Suprapubic skin (tissue), 4 donors: ENCODE measurements at regions not wholly inside any gene's neighbourhood (a gene's known extent, or its start where the extent isn't known, plus 50 kb on each side); places are given as distances from the start of the nearest gene placed in this dataset.

Experiments
- DNase-seq, 2 donors: peaks; one replicate each; pipeline ENCODE4 v3.0.0-alpha.2; 2019; ENCODE audit warnings: low spot score in 2 of 2
- H3K27ac ChIP-seq: fragments of 200-600 bp; sonication (generic); one replicate; pipeline ENCODE4 v1.5.1; 2019
- H3K27me3 ChIP-seq: fragments of 200-600 bp; sonication (generic); one replicate; pipeline ENCODE4 v1.5.1; 2019
- H3K36me3 ChIP-seq: fragments of 200-600 bp; sonication (generic); one replicate; pipeline ENCODE4 v1.5.1; 2019
- H3K4me1 ChIP-seq: fragments of 200-600 bp; sonication (generic); one replicate; pipeline ENCODE4 v1.5.1; 2019
- H3K4me3 ChIP-seq: fragments of 200-600 bp; sonication (generic); one replicate; pipeline ENCODE4 v1.5.1; 2019; ENCODE audit warnings: mild to moderate bottlenecking
- H3K9me3 ChIP-seq: fragments of 200-600 bp; sonication (generic); one replicate; pipeline ENCODE4 v1.5.1; 2019
- EP300 ChIP-seq: sonication (generic); formaldehyde crosslinking; IDR thresholded peaks from one replicate; pipeline ENCODE4 v1.6.1; 2017; ENCODE audit warnings: antibody characterized with exemption
- POLR2A ChIP-seq, 2 donors: fragments of 450-650 bp; IDR thresholded peaks; one replicate each; pipeline ENCODE4 v1.6.1; 2017; ENCODE audit warnings: antibody characterized with exemption in 2 of 2, mild to moderate bottlenecking in 2 of 2, moderate library complexity in 2 of 2
- POLR2AphosphoS5 ChIP-seq, 3 donors: sonication (generic); formaldehyde crosslinking; IDR thresholded peaks; one replicate each; pipeline ENCODE4 v1.6.1; 2017; ENCODE audit warnings: antibody characterized with exemption in 3 of 3
- WGBS: methylation state at CpG from one replicate; pipeline ENCODE4 v1.1.5; 2018; 5-methylcytosine and 5-hydroxymethylcytosine counted together
- TF ChIP-seq, protein P1 (sequence below), 2 donors: fragments of 200-600 bp in 1 of 2; fragments of 450-650 bp in 1 of 2; sonication (generic) in 1 of 2; IDR thresholded peaks; one replicate each; pipeline ENCODE4 v1.5.1; 2016 to 2019; ENCODE audit warnings: antibody characterized with exemption in 2 of 2, mild to moderate bottlenecking in 1 of 2, moderate library complexity in 1 of 2

DNA sequence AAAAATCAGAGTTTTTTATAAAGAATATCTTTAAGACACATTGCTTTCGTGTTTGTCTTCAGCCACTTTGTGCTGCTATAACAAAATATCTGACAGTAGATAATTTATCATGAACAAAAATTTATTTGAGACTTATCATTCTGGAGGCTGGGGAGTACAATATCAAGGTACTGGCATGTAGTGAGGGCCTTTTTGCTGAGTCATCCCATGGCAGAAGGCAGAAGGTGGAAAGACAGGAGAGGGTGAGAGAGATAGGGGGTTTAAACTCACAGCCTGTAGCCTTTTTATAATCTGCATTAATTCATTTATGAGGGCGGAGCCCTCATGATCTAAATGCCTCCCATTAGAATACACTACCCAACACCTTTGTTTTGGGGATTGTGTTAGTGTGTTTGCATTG, 431.2 kb upstream of the FAM47C start:
- WGBS: 58% methylated on average over 2 of the region's 2 CpGs
- no peak overlapping the region for H3K27ac ChIP-seq
- no peaks in the 10 kb centered on the region for H3K9me3 ChIP-seq
- no peaks in the 10 kb centered on the region for H3K27me3 ChIP-seq
- H3K36me3 ChIP-seq: no peaks in the 10 kb centered on the region
- no peak for DNase-seq
- no peaks in the 10 kb centered on the region for H3K4me1 ChIP-seq
- H3K4me3 ChIP-seq: no peak overlapping the region
- TF ChIP-seq POLR2AphosphoS5 (IDR thresholded peaks at IDR 0.05): no peak
- TF ChIP-seq POLR2A (IDR thresholded peaks at IDR 0.05): no peak
- TF ChIP-seq EP300: no peak

DNA sequence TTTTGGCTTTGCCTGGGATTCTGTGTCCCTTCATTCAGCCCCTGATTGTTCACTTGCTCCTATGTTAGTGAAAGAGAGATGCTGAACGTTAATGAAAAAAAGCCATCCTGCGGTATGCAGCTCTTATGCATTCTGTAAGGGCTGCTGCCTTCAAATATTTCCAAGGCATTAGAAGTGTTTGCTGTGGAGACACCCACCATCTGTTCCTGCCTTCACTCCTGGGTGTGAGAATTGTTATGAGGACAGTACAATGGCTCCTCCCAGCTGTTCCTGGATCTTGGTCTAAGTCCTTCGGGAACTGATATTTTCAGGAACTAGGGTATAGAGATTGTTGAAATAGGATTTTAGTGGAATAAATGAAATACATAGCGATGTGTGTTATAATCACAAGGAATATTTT, 427.1 kb upstream of the FAM47C start:
- Histone ChIP-seq H3K4me3 (no peak overlapping the region), H3K27me3 (no peaks in the 10 kb centered on the region), H3K4me1 (no peaks in the 10 kb centered on the region), H3K36me3 (no peaks in the 10 kb centered on the region), H3K9me3 (no peaks in the 10 kb centered on the region), H3K27ac (no peak overlapping the region)
- WGBS: 64% methylated on average over 4 of the region's 4 CpGs
- DNase-seq: no peak
- TF ChIP-seq EP300: no peak
- no peak for TF ChIP-seq POLR2AphosphoS5 (IDR thresholded peaks at IDR 0.05)
- TF ChIP-seq POLR2A (IDR thresholded peaks at IDR 0.05): no peak
- TF ChIP-seq, protein P1, sequence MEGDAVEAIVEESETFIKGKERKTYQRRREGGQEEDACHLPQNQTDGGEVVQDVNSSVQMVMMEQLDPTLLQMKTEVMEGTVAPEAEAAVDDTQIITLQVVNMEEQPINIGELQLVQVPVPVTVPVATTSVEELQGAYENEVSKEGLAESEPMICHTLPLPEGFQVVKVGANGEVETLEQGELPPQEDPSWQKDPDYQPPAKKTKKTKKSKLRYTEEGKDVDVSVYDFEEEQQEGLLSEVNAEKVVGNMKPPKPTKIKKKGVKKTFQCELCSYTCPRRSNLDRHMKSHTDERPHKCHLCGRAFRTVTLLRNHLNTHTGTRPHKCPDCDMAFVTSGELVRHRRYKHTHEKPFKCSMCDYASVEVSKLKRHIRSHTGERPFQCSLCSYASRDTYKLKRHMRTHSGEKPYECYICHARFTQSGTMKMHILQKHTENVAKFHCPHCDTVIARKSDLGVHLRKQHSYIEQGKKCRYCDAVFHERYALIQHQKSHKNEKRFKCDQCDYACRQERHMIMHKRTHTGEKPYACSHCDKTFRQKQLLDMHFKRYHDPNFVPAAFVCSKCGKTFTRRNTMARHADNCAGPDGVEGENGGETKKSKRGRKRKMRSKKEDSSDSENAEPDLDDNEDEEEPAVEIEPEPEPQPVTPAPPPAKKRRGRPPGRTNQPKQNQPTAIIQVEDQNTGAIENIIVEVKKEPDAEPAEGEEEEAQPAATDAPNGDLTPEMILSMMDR (IDR thresholded peaks at IDR 0.05): no peak

DNA sequence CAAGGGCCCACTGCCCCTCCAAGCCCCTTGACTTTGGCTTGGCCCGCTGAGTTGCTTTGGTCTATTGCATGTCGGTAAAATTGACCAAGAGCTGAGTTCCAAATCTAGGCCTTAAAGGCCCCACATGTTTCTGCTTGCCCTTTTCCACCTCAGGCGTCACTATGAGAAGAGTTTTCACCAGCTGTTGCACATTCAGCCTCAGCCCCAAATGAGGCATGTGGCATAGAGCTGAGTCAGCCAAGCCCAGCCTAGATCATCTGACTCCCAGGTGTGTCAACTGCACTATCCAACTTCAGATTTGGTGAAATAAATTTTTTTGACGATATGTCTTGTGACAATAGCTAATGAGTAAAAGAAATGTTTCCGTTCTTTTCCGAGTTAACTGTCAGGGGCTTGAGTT, 424.5 kb upstream of the FAM47C start:
- Histone ChIP-seq H3K27ac (no peak overlapping the region), H3K27me3 (no peaks in the 10 kb centered on the region), H3K4me1 (no peaks in the 10 kb centered on the region), H3K9me3 (no peaks in the 10 kb centered on the region), H3K36me3 (no peaks in the 10 kb centered on the region), H3K4me3 (no peak overlapping the region)
- 72% methylated on average over 6 of the region's 6 CpGs for WGBS
- TF ChIP-seq, protein P1 (IDR thresholded peaks at IDR 0.05): no peak
- no peak for TF ChIP-seq EP300
- no peak for DNase-seq

DNA sequence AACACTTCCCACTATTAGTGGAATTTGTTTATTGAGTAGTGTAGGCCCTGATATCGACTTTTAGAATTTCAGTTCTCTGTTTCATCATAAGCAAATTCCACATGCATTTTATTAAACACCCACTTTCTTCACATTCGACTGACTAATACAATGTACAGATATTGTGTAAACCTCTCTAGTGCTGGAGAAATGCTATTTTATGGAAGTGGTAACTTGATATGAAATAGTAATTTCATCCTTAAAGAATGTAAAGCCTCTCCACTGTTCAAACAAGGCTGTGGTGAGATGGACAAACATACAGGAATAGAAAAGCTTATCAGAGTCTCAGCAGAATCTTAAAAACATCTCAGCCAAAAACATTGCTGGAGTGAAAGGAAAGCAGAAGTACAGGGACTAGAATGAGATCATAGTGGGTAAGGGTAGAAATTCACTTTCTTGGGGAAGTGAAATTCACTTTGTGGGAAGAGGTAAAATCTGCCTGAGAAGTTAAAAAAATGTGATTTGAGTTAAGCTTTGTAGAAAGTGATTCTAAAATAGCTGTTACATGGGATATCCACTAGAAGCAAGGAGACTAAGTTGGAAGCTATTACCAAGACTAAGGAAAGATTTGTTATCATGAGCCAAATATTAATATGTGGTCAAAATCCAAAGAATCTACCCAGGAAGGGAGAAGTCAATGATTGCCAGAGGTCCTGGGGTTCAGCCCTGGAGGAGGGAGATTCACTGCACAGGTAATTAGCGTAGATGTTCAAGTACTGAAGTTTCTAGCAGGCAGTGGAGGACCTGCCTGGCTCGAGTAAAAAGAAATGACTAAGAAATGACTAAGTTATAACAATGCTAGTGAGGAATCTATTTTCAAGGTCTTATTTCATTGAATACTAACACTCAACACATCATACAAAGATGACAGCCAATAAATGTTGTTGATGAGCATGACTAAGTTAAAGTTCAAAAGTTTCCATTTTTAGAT, 398.3 kb upstream of the FAM47C start:
- Histone ChIP-seq H3K4me1 (no peaks in the 10 kb centered on the region), H3K27ac (no peak overlapping the region), H3K27me3 (no peaks in the 10 kb centered on the region), H3K9me3 (no peaks in the 10 kb centered on the region), H3K4me3 (no peak overlapping the region), H3K36me3 (no peaks in the 10 kb centered on the region)
- TF ChIP-seq POLR2AphosphoS5 (IDR thresholded peaks at IDR 0.05) (no peak), EP300 (no peak), POLR2A (IDR thresholded peaks at IDR 0.05) (no peak)
- TF ChIP-seq, protein P1 (IDR thresholded peaks at IDR 0.05): no peak
- 58% methylated on average over 4 of the region's 4 CpGs for WGBS
- no peak for DNase-seq

DNA sequence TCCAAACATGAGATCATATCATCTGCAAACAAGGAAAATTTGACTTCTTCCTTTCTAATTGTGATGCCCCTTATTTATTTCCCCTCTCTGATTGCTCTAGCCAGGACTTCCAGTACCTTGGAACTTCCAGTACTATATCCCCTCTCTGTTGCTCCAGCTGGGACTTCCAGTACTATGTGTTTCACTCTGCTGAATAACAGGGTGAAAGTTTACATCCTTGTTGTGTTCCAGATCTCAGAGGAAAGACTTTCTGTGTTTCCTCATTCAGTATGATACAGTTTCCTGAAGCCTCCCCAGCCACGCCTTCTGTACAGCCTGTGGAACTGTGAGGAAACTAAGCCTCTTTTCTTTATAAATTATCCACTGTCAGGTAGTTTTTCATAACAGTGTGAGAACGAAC, 381.3 kb upstream of the FAM47C start:
- TF ChIP-seq, protein P1 (IDR thresholded peaks at IDR 0.05): no peak
- TF ChIP-seq POLR2AphosphoS5 (IDR thresholded peaks at IDR 0.05): no peak
- TF ChIP-seq POLR2A (IDR thresholded peaks at IDR 0.05): no peak
- no peak for TF ChIP-seq EP300
- H3K36me3 ChIP-seq: no peaks in the 10 kb centered on the region
- no peak overlapping the region for H3K4me3 ChIP-seq
- H3K9me3 ChIP-seq: no peaks in the 10 kb centered on the region
- DNase-seq: no peak
- H3K27me3 ChIP-seq: no peaks in the 10 kb centered on the region
- WGBS: 55% methylated on average over 2 of the region's 2 CpGs
- no peak overlapping the region for H3K27ac ChIP-seq
- no peaks in the 10 kb centered on the region for H3K4me1 ChIP-seq
